ENCODE measurements at regions not wholly inside any gene's neighbourhood (a gene's known extent, or its start where the extent isn't known, plus 50 kb on each side); places are given as distances from the start of the nearest gene placed in this dataset.

- DNase-seq, result no peak
Observed at GRCh38 chr1:4965346-4966075, 311.1 kb downstream of the AJAP1 start.

GRCh38 chr1:4964634-4965345, 310.4 kb downstream of the AJAP1 start:
- no peak for DNase-seq

- no peak for DNase-seq
Observed at GRCh38 chr1:4963251-4963650, 308.8 kb downstream of the AJAP1 start.

- DNase-seq, result no peak
Observed at GRCh38 chr1:4962836-4963235, 308.4 kb downstream of the AJAP1 start.

GRCh38 chr1:4961935-4962645, 307.7 kb downstream of the AJAP1 start:
- DNase-seq, result no peak

- DNase-seq, result no peak
Observed at GRCh38 chr1:4960782-4961475, 306.5 kb downstream of the AJAP1 start.

- no peak for DNase-seq
Observed at GRCh38 chr1:4960336-4960735, 305.9 kb downstream of the AJAP1 start.

- no peak for DNase-seq
Observed at GRCh38 chr1:4959216-4959615, 304.8 kb downstream of the AJAP1 start.

- no peak for DNase-seq
Observed at GRCh38 chr1:4957027-4957426, 302.6 kb downstream of the AJAP1 start.

GRCh38 chr1:4954392-4954791, 300.0 kb downstream of the AJAP1 start:
- no peak for DNase-seq

GRCh38 chr1:4951601-4952000, 297.2 kb downstream of the AJAP1 start:
- DNase-seq, result no peak

GRCh38 chr1:4946343-4946742, 291.9 kb downstream of the AJAP1 start:
- DNase-seq, result no peak

GRCh38 chr1:4944911-4945310, 290.5 kb downstream of the AJAP1 start:
- no peak for DNase-seq

- no peak for DNase-seq
Observed at GRCh38 chr1:4944072-4944471, 289.7 kb downstream of the AJAP1 start.

GRCh38 chr1:4939266-4939665, 284.9 kb downstream of the AJAP1 start:
- no peak for DNase-seq

GRCh38 chr1:4937876-4938534, 283.6 kb downstream of the AJAP1 start:
- DNase-seq, result no peak

- DNase-seq, result no peak
Observed at GRCh38 chr1:4935807-4936206, 281.4 kb downstream of the AJAP1 start.

- no peak for DNase-seq
Observed at GRCh38 chr1:4933232-4933631, 278.8 kb downstream of the AJAP1 start.

GRCh38 chr1:4932311-4933030, 278.1 kb downstream of the AJAP1 start:
- DNase-seq, result no peak

- no peak for DNase-seq
Observed at GRCh38 chr1:4931486-4931885, 277.1 kb downstream of the AJAP1 start.

GRCh38 chr1:4928186-4928585, 273.8 kb downstream of the AJAP1 start:
- no peak for DNase-seq

- DNase-seq, result no peak
Observed at GRCh38 chr1:4924356-4924755, 269.9 kb downstream of the AJAP1 start.
